Islet of Langerhans (tissue), 1 donor: ENCODE measurements at regions not wholly inside any gene's neighbourhood (a gene's known extent, or its start where the extent isn't known, plus 50 kb on each side); places are given as distances from the start of the nearest gene placed in this dataset.

ENCODE experiments used
- FAIRE-seq: peaks from one replicate; lab custom pipeline; 2011; peaks lifted over from hg19 to GRCh38; lab: Jason Lieb, UNC

DNA sequence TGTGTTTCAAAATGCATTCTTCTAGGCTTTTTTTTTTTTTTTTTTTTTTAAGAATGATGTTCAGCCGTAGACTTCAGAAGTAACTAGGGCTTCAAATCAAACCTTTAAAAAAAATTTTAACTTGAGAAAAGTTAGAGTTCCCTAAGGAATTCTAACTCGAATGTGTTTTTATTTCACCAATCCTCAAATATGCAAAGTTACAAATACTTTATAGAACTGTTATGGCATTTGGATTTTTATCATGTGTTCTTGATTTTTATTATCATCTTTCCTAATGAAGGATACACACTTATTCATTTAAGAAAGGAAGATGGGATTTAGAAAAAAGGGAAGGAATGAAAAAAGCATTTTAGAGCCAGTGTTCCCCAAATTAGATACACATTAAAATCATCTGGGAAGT is 200.6 kb upstream of the LDB2 start:
- FAIRE-seq, result no peak

DNA sequence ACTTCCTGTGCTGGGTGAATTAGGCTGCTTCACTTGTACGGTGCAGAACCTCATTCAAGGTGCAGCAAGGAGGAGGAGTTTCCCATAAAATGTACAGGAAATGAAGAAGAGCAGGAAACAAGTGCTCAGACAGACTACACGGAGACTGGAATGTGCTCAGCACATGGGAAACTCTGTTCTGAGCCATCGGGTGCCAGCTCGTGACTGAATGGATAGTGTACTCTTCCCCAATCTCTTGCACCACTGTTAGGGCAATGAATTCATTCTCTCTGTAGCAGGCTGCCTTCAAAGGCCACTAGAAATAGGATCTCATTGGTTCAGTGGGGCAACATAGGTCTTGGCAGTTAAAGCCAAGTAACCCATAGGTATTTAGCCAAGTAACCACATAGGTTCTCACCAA is 200.0 kb upstream of the LDB2 start:
- FAIRE-seq, result no peak

DNA sequence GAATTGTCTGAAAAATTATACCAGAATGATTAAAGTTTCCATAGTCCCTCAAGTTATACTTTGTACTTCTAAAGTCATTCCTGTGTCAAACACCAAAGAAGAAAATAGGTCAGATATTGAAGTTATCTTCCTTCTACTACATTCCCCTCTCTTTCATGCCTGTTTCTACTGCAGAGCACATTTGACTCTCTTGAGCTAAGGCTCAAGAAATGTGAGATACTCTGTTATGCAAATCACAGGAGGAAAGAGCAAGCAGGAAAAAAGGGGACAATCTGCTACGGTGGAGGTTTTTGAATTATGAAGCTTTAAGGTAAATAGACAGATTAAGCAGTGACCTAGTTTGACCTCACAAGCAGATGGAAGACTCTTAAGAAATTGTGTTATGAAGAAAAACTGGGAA is 198.9 kb upstream of the LDB2 start:
- no peak for FAIRE-seq

DNA sequence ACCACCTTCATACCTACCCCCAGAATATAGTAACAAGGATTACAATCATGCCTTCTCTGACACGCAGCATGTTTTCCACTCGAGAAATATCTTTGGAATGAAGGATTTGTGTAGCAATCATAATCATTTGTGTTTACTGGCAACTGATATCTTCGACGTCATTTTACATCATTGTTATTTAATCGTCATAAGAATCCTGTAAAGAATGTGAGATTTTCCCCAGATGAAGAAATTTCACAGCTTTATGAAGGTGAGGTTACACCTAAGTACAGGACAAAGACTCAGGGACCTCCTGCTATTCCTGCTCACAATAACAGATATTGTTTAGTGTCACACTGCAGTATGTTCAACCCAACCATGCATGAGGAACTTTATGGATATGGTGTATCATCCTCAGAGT is 198.2 kb upstream of the LDB2 start:
- FAIRE-seq, result no peak

DNA sequence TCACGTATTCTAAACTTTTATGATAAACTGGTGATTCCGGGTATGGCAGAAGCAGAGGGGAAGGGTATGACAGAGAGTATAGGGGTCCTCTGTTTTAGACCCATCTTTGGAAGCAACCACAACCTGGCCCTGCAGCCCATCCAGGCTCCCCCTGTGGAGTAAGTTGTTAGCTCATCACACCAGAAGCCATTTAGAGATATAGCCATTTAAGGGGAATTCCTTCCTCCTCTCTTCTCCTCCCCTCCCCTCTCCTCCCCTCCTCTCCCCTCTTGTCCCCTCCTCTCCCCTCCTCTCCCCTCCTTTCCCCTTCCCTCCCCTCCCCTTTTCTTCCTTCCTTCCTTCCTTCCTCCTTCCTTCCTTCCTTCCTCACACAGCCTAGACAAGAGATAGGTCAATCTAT is 197.3 kb upstream of the LDB2 start:
- FAIRE-seq, result no peak

DNA sequence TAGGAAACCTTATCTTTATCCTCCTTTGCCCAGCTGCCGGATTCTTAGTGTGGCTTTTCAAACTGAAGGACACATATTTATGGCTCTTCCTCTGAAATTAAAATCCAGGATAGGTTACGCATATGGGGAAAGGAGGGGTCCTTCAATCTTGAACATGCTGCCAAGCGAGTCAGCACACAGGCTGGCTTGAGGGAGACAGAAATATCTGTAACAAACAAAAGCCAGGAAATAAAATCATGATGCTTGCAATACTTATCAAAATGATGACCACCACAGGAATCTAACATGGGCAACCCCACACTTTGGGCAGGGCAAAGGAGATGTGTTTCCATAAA is 196.4 kb upstream of the LDB2 start:
- FAIRE-seq, result no peak

DNA sequence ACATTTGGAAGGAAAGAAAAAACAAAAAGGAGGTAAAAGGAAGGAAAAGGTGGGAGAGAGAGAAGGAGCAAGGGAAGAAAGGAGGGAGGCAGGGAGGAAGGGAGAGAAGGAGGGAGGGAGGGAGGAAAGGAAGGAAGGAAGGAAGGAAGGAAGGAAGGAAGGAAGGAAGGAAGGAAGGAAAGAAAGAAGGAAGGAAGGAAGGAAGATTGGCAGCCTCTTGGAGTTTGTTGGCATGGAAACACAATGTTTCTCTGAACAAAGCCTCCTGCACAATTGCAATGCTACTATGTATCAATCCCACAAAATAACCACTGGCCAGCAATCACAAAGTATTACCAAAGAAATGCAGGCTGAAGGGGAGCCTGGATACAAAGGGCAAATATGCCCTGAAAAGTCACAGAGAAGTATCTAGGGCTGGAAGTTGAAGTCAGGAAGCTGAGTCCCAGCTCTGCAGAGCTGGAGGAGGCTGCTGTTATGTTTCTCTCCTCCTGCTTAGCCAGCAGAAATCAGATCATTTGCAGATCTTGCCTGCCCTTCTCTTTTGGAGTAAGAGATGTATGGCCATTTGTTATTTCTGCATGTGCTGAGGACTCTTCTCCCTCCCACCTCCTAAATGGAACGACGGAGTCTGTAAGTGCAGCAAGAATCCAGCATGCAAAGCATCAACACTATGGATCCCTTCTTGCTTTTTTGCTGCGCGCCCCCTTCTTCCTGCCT is 195.9 kb upstream of the LDB2 start:
- no peak for FAIRE-seq

DNA sequence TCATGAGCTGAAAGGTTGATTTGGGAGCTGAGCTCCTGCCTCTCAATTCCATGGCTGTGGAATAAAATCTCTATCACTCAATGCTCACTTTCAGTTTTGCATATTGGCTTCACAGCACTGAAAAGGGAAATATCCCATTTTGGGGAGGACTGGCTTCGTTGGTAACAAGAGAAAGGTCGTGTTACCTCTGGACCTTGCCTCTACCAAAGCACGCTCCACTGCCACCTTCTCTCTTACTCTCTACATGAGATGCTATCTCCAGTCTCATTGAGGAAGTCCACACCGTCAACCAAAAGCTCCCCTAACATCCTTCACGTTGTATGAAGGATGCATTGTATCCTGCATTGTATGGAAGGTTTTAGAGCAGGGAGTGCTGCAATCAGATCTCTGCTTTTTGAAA is 195.0 kb upstream of the LDB2 start:
- FAIRE-seq, result no peak

DNA sequence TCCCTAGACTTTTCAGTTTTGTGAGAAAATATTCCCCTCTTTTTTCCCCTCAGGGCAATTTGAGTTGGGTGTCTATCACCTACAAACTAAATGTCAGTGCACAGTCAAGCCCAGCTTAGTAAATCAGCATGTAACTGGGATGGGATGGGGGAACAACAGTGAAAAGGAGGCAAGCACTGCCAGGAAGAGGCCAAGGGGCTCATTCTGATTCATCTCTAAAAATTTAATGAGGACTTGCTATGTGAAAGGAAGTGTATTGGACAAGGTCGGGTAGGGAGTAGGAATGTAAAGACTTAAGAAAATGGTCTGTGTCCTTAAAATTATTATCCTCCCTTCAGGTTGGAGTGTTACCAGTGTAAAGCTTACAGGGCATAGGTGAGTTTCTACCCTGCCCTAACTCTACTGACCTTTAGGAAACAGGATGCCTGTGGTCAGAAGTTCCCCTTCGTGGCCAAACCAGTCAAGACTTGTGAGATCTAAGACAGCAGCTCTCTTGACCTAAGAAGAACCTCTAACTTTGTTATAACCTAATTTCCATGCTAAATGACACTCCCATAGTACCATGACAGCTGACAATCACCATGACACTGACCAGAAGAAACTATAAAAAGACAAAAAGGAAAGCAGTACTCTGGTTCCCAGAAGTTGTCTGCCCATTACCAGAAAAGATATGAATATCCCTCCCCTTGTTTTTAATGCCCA is 194.4 kb upstream of the LDB2 start:
- FAIRE-seq, result no peak

DNA sequence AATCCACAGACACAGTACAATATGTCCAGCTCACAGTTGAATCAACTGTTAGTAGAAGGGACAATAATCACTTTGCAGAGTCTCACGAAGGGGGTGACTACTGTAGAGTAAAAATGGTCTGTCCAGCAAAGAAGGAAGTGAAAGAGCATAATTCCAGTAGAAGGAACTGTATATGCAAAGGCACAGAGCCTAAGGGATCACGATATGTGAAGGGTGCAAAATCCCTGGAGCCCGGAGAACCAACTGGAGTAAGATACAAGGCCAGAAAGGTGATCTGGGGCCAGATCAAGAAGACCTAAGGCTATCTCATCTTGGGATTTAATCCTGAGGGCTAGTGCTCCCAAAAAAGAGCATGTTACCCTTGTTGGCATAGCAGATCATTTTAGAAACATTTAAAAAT is 192.7 kb upstream of the LDB2 start:
- no peak for FAIRE-seq

DNA sequence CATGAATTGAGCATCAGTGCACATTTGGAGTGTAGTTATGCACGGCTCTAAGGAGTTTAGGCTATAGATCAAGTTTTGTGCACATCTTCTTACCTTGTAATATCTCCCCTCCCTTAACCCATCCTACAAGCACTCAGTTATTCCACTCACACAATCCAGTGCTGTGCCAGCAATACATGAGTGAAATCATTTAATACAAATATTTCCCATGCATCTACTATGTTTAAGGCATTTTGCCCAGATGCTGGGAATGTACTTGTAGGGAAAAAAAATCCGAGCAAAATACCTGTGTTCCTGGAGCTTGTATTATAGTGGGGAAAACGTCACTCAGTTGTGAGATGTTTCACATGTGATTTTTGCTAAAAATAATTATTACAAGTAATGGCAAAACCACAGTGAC is 191.6 kb upstream of the LDB2 start:
- no peak for FAIRE-seq

DNA sequence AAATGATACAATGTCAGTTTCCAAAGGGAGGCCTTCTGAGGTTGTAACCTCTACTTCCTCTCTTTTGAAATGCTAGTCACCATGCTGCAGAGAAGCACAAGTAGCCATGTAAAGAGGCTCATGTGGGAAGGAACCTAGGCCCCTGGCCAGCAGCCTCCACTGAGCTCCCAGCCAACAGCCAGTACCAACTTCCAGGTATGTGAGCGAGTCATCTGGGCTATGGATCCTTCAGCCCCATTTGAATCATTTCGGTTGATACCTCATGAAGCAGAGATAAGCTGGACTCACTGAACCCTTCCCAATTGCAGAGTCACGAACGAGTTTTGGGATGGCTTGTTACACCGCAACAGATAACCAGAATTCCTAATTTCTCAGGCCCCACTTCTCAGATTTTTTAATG is 187.0 kb upstream of the LDB2 start:
- no peak for FAIRE-seq

DNA sequence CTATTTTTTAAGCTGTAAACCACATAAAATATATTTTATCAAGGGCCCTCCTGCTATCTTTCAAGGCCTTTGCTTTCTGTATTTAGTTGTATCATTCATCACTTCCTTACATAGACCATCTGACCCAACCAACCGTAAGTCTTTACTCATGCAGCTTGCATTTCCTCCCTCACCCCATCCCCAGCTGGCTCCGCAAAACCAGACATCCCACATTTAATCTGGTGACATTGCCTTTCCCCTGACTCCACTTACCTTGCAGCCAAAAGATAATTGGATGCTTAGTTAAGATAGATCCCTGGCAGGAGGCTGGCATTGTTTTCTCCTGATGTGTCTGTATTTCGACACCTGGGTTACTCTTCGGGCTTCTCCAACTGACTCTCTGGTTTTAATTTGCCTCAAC is 183.7 kb upstream of the LDB2 start:
- no peak for FAIRE-seq

DNA sequence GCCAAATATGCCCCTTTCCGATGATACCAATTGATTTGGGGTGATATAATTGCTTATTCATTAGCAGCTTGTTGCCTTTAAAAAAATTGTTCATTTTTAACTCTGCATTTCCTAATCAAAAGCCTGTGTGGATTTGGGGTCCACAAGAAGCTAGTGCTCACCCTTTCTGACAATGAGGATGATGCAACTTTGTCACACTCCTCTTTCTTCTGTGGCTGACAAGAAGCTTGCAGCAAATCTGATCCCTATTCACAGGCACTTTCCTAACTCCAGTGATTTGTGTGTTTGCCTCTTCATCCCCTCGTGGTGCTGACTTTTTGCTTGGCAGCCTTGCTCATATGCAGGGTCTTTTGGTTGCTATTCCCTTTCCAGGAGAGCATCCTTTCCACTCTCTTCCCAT is 182.7 kb upstream of the LDB2 start:
- FAIRE-seq, result no peak

DNA sequence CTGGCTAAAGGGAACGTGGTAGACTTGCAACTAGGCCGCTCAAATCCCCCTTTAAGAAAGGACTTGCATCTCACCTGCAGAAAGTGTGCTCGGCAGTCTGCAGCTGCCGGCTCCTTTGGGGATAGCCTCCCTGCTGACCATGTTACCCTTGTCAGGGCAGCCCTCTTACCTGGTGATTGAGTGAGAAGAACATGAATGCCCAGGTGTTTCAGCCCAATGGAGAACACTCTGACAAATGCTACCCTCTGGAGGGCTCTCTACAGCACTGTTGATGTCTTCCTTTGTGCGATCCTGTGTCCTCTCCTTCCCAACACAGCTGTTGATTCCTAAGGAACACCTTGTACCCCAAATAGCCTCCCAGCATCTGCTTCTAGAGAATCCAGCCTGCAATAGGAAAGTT is 178.7 kb upstream of the LDB2 start:
- FAIRE-seq, result no peak

DNA sequence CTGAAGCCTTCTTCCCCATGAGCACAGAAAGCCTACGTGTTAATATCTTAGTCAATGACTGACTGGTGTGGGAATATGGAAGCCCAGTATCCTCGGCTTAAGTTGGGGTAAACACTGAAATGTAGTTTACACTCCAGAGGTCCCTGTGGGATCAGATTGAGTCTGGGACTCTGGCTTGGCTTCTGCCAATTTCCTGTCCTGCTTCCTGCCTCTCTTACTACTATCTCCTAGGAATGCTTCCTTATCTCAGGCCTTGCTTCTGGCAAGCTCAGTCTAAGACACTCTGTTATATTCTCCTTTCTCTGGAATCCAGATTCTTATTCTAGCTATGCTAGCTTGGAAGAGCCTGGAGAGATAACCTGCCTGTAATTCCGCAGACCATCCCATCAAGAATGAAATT is 174.0 kb upstream of the LDB2 start:
- no peak for FAIRE-seq

DNA sequence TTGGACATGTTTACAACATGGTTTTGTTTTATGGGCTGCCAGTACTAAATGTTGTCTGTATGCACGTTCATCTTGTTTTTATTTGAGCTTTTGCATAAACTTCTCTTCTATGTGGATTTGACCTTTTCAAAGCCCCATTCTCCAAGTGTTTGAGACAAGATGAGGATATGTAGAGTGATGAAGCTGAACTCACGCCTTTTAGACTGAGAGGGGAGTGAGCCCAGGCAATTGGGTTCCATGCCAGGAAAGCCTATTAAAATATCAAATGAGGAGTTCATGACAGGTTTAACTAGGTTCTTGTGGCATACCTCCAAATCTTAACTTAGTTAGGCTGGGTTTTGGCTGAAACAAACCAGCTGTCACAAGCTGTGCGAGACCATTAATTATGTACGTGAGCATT is 170.4 kb upstream of the LDB2 start:
- FAIRE-seq, result no peak

DNA sequence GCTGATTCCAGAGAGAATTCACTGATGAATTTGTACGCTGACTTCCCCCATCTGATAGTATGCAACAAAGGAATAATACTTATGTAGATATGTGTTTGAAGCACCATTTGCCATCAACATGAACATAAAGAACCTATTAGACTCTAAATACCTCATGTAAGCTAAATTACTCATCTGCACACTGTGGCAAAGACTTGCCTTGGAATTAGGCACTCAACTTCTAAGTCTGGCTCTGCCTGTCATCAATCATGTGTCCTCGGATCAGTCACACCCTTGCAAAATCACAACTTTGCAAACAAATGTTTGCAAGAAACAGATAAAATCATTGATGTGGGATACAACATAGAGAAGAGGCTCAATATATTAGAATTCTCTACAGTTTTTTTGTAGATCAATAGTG is 169.9 kb upstream of the LDB2 start:
- no peak for FAIRE-seq

DNA sequence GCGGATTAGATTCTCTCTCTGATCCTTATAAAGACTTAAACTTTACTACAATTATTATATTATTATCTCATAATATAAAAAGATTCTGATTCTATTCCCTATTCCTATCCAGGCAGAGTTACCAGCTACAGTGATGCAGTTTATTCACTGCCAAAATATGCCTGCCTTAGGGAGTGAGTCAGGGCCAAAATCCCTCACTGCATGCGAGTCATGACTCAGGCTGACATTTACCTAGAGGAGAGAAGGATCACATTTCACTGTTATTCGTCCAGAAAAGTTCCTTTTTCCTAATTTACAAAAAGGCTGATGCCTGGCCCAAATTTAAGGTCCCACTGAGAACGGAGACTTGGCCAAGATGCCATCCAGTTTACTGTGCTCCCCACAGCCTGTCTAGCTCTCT is 168.5 kb upstream of the LDB2 start:
- FAIRE-seq, result no peak

DNA sequence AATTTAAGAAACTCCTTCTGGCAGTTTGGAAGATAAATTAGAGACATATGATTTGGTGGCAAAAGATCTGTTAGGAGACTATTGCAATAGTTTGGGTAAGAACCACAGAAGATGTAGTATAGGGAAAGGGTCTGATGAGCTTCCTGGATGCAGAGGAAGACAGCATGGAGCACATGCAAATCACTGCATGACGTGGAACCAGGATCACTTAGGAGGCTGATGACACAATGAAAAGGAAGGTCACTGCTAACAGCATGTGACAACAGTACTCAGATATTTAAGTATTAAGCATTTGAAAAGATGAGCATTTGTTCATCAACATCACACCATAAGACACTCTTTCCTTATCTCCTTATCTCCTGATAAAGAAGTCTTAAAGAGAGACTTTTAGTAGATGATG is 167.8 kb upstream of the LDB2 start:
- no peak for FAIRE-seq

DNA sequence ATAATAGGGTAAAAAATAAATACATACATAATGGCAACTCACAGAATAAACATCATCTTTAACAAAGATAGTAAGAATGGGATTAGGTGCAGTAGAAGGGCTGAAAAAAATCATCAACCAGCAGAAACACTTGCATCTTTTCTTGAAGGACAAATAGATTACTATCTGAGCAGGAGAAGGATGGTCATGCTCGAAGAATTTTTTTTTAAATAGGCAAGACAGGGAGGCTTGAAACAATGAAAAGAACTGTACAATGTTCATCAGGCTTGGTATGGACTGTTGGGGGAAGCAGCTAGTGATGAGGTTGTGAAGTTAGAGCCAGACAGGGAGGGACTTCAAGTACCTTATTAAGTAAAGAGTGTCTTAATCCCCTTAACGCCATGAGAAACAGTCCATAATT is 167.4 kb upstream of the LDB2 start:
- FAIRE-seq, result no peak

DNA sequence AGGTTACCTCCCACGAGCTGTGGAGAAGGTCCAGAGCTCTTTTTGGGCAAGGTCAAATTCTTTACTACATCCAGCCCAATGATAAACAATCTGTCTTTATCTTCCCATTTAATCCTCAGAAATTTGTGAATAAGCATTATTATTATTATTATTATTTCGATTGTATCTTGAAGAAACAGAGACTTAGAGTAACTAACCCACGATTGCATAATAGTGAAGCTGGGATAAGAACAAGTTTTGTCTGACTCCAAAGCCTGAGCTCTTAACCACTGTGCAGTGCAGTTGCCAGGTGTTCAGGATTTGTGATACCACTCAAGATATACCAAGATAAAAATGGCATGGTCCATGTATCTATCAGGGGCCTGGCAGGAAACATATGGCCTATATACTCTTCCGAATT is 166.5 kb upstream of the LDB2 start:
- FAIRE-seq, result no peak

DNA sequence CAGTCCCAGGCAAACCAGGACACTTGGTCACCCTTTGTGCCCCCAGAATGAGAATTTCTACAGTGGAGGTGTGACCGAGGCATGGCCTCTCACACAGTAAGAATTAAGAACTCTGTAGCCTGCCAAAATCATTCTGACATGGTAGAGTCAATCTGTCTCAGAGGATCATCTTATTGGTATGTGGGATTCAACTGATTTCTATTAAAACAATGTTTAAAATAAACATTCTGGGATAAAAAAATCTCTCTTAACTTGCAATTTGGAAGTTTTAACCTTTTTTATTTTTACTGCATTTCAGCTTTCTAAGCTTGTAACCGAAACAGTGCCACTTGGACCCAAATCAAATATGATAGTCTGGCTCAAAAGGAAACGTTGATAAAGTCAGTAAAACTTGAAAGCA is 165.4 kb upstream of the LDB2 start:
- FAIRE-seq, result no peak

DNA sequence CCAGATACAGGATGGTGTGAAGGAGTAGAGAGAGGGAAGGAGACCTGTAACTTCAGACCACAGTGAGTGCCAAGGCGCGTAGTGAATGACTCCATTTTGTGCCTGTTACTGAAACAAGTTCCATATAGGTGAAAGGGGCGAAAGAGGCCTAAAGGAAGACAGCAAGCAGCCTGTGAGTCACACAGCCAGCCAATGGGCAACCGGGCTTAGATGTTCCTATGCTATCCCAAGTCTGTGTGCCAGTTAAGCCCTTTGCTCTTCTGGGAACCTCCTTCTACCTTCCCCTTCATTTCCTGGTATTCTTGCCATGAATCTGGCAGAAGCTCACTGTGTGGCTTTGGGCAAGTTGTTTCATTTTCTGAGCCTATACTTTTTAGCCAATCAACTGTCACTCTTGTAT is 161.8 kb upstream of the LDB2 start:
- FAIRE-seq, result no peak
